Loucy (cell line): ENCODE measurements at regions not wholly inside any gene's neighbourhood (a gene's known extent, or its start where the extent isn't known, plus 50 kb on each side); places are given as distances from the start of the nearest gene placed in this dataset.

ENCODE experiments used
- CTCF ChIP-seq: fragments of 200-600 bp; sonication (generic); conservative IDR thresholded peaks from 2 replicates; pipeline ENCODE4 v1.5.1; 2014; ENCODE audit warnings: mild to moderate bottlenecking, antibody characterized with exemption, low read length
- EZH2phosphoT487 ChIP-seq: fragments of 200-600 bp; IDR thresholded peaks from 2 replicates; pipeline ENCODE4 v1.6.1; 2018; ENCODE audit warnings: antibody characterized with exemption, mild to moderate bottlenecking, moderate library complexity, borderline replicate concordance

DNA sequence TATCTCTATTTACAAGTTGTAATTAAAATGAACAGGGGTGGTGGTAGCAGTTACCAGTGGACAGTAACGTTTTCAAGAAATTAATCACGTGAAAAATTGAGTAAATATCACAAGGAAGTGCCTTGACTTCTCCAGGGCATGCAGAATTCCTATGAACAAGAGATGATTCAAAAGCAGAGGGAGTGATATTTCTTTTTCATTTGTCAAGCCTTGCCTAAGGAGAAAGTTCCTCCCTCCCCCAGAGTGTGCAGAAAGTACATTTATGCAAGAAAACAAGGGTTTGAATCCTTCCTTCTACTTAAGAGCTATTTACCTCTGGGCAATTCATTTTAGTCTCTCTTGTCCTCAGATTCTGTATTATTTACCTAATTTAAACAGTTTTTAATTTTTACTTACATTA lies 53.3 kb upstream of the ZNF385D start:
- TF ChIP-seq CTCF (no peak), EZH2phosphoT487 (no peak)
